ENCODE measurements at regions not wholly inside any gene's neighbourhood (a gene's known extent, or its start where the extent isn't known, plus 50 kb on each side); places are given as distances from the start of the nearest gene placed in this dataset.

DNA sequence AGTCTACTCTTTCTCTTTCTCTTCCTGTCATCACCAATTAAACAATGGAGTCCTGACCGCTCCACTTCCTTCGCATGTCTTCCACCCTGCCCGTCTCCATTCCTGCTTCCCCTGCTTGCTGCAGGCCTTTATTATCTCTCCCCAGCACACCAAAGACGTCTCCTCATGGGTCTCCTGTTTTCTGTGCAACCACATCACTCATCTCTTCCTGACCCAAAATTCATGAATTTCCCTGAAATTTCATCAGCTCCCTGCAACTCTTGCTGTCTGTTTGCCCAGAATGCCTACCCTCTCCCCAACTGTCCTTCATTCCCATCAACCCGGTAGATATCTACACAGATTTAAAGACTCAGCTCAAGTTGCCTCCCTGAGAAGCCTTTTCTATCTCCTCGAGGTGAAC lies 76.7 kb upstream of the ALOX12 start:
- TF ChIP-seq, protein P1, sequence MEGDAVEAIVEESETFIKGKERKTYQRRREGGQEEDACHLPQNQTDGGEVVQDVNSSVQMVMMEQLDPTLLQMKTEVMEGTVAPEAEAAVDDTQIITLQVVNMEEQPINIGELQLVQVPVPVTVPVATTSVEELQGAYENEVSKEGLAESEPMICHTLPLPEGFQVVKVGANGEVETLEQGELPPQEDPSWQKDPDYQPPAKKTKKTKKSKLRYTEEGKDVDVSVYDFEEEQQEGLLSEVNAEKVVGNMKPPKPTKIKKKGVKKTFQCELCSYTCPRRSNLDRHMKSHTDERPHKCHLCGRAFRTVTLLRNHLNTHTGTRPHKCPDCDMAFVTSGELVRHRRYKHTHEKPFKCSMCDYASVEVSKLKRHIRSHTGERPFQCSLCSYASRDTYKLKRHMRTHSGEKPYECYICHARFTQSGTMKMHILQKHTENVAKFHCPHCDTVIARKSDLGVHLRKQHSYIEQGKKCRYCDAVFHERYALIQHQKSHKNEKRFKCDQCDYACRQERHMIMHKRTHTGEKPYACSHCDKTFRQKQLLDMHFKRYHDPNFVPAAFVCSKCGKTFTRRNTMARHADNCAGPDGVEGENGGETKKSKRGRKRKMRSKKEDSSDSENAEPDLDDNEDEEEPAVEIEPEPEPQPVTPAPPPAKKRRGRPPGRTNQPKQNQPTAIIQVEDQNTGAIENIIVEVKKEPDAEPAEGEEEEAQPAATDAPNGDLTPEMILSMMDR (IDR thresholded peaks at IDR 0.05) = no peak
- Histone ChIP-seq H3K36me3 (no peaks in the 10 kb centered on the region), H3K4me3 (no peak overlapping the region), H3K9me3 (no peaks in the 10 kb centered on the region), H3K27me3 (no peaks in the 10 kb centered on the region), H3K4me1 (peaks cover 0 to 4% of the 10 kb centered on the region in 2 donors), H3K27ac (no peak overlapping the region)
- no peak for DNase-seq (ENCODE audit: low spot score)

DNA sequence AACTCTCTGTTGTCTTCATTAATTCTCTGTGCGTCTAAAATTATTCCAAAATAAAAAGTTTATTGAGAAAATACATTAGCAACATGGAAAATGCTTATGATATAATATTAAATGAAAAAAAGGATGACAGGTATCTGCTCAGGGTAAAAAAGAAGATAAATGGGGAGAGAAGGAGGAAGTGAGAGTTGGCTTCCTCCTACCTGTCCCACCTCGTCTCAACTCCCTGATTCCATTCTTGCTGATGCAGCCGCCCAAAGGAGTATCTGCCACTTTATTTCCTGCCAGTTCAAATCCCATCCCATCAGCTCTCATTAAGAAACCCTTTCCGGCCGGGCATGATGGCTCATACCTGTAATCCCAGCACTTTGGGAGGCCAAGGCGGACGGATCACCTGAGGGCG lies 72.5 kb upstream of the ALOX12 start:
- no peak for DNase-seq (ENCODE audit: low spot score)
- H3K9me3 ChIP-seq = no peaks in the 10 kb centered on the region
- no peak overlapping the region for H3K4me3 ChIP-seq
- no peaks in the 10 kb centered on the region for H3K36me3 ChIP-seq
- TF ChIP-seq, protein P1 (IDR thresholded peaks at IDR 0.05) = no peak
- H3K27ac ChIP-seq = no peak overlapping the region
- H3K4me1 ChIP-seq = no peaks in the 10 kb centered on the region
- H3K27me3 ChIP-seq = no peaks in the 10 kb centered on the region

- Histone ChIP-seq H3K27me3 (no peaks in the 10 kb centered on the region), H3K27ac (no peak overlapping the region), H3K9me3 (no peaks in the 10 kb centered on the region), H3K4me1 (no peaks in the 10 kb centered on the region), H3K36me3 (no peaks in the 10 kb centered on the region), H3K4me3 (no peak overlapping the region)
- TF ChIP-seq, protein P1 (IDR thresholded peaks at IDR 0.05) = no peak
- DNase-seq (ENCODE audit: low spot score) = no peak
These were observed 71.6 kb upstream of the ALOX12 start for GRCh38 chr17:6924208-6924607.

DNA sequence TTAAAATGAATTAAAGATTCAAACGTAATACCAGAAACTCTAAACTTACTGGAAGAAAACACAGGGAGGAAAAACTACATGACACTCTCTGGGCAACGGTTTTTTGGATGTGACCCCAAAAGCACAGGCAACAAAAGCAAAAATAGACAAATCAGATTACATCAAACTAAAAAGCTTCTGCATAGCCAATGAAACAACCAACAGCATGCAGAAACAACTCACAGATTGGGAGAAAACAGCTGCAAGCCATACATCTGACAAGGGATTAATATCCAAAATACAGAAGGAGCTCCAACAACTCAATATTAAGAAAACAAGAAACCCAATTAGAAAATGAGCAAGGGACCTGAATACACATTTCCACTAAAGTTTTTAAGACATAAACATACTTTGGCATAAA lies 69.2 kb upstream of the ALOX12 start:
- Histone ChIP-seq H3K4me3 (no peak overlapping the region), H3K27me3 (no peaks in the 10 kb centered on the region), H3K4me1 (no peaks in the 10 kb centered on the region), H3K36me3 (no peaks in the 10 kb centered on the region), H3K27ac (no peak overlapping the region), H3K9me3 (no peaks in the 10 kb centered on the region)
- TF ChIP-seq, protein P1 (IDR thresholded peaks at IDR 0.05) = no peak
- no peak for DNase-seq (ENCODE audit: low spot score)

- TF ChIP-seq, protein P1 (IDR thresholded peaks at IDR 0.05) = no peak
- no peaks in the 10 kb centered on the region for H3K36me3 ChIP-seq
These were observed 68.3 kb upstream of the ALOX12 start for GRCh38 chr17:6927290-6928126.

GRCh38 chr17:6928193-6928592 lies 67.7 kb upstream of the ALOX12 start:
- no peaks in the 10 kb centered on the region for H3K9me3 ChIP-seq
- H3K4me3 ChIP-seq = no peak overlapping the region
- H3K27ac ChIP-seq = no peak overlapping the region
- TF ChIP-seq, protein P1 (IDR thresholded peaks at IDR 0.05) = no peak
- H3K36me3 ChIP-seq = no peaks in the 10 kb centered on the region
- H3K4me1 ChIP-seq = no peaks in the 10 kb centered on the region
- no peaks in the 10 kb centered on the region for H3K27me3 ChIP-seq
- DNase-seq (ENCODE audit: low spot score) = no peak

More at GRCh38 chr17:6927290-6928126, 68.3 kb upstream of the ALOX12 start:
- Histone ChIP-seq H3K4me3 (no peak overlapping the region), H3K9me3 (no peaks in the 10 kb centered on the region), H3K27me3 (no peaks in the 10 kb centered on the region), H3K27ac (no peak overlapping the region), H3K4me1 (no peaks in the 10 kb centered on the region)
- DNase-seq (ENCODE audit: low spot score) = no peak
